Loucy (cell line): ENCODE measurements at regions not wholly inside any gene's neighbourhood (a gene's known extent, or its start where the extent isn't known, plus 50 kb on each side); places are given as distances from the start of the nearest gene placed in this dataset.

Source experiments
- CTCF ChIP-seq: fragments of 200-600 bp; sonication (generic); conservative IDR thresholded peaks from 2 replicates; pipeline ENCODE4 v1.5.1; 2014; ENCODE audit warnings: mild to moderate bottlenecking, antibody characterized with exemption, low read length
- EZH2phosphoT487 ChIP-seq: fragments of 200-600 bp; IDR thresholded peaks from 2 replicates; pipeline ENCODE4 v1.6.1; 2018; ENCODE audit warnings: antibody characterized with exemption, mild to moderate bottlenecking, moderate library complexity, borderline replicate concordance

GRCh38 chr1:116308276-116308675, 64.8 kb upstream of the ATP1A1 start:
- TF ChIP-seq CTCF (no peak), EZH2phosphoT487 (no peak)
